Heart left ventricle (tissue), 13 donors: ENCODE measurements at regions not wholly inside any gene's neighbourhood (a gene's known extent, or its start where the extent isn't known, plus 50 kb on each side); places are given as distances from the start of the nearest gene placed in this dataset.

Experiments
- CTCF ChIP-seq, 12 donors: fragments of 200-600 bp; sonication (generic) in 4 of 12; IDR thresholded peaks; one replicate each; pipeline versions ENCODE4 v1.5.0 to v1.8.0; 2018 to 2022; ENCODE audit warnings: antibody characterized with exemption in 12 of 12, mild to moderate bottlenecking in 5 of 12
- POLR2A ChIP-seq, 2 donors: fragments of 450-650 bp; IDR thresholded peaks; one replicate each; pipeline ENCODE4 v1.6.1; 2017; ENCODE audit warnings: antibody characterized with exemption in 2 of 2, mild to moderate bottlenecking in 2 of 2, moderate library complexity in 2 of 2
- donor health status: ischemic (EF 13 %, LVEDD 7.1; RV severe dilation, severe dysfunction).
- donor health status: DM: no; HTN: yes; CAD: no.
- donor health status: DM: no; HTN: no; CAD: no.
- donor health status: ischemic (EF 25% LVEDD 6.9; RV normal size, moderate dysfunction).
- donor health status: ischemic (EF 25% LVEDD 5.7; RV mildly dilated, moderate dysfunction).
- donor health status: ischemic (EF 35%, LVEDD 5.7; RV mildly dilated, moderate dysfunction).
- donor health status: nonischemic (EF 11% LVEDD 7.7; RV severe dilation, severe dysfunction).
- donor health status: DM: yes; HTN: yes; CAD: no.
- donor health status: PGD.
- donor health status: ischemic (EF 29% LVEDD 5.4; RV normal size, mild dysfunction).
- donor health status: nonischemic (EF 23%, LVEDD 6.1; RV moderate dilation, normal function).

GRCh38 chr6:19613678-19614077 lies 223.5 kb upstream of the ID4 start:
- no peak for TF ChIP-seq POLR2A (IDR thresholded peaks at IDR 0.05)
- TF ChIP-seq CTCF (IDR thresholded peaks at IDR 0.05) = no peak
